ENCODE measurements at regions not wholly inside any gene's neighbourhood (a gene's known extent, or its start where the extent isn't known, plus 50 kb on each side); places are given as distances from the start of the nearest gene placed in this dataset.

DNA sequence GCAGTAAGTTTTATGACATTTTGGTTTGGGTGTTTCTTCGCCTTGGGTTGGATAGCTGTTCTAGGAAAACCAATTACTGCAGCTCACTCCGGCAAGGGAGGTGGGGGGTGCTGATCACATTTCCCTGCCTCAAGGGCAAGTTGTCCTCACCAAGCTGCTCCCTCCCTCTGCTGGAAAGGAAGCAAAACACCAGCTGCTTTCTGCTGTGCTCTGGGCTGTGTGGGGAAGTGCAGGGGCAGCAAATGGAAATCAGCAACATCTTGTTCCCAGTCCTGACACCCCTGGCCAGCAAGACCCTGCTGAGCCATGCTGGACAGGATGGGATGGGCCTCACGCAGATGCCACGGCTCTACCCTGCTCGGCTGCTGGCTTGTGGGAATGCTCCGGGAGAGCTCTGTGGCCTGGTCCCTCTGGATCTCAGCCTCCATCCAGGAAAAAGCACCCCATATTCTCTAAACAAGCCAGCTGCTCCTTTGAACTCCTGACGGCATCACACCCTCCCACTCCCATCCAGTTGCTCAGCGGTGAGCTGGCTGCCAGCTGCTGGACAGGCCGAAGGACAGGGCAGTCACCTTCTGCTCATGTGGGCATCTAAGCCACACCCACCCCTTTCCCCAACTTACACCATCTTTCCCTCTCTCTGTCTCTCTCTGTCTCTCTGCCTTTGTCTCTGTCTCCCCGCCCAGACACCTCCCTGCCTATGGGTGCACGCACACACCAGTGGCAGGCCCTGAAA, 52.4 kb upstream of the EIF5 start:
- H2BK5ac ChIP-seq (ENCODE audit: low read depth, low read length), result no peak overlapping the region
- no peak overlapping the region for H3K27ac ChIP-seq (ENCODE audit: low read depth, low read length)
- H2AK5ac ChIP-seq (ENCODE audit: low read depth, low read length), result peak overlapping the region; percentile 61
- H2AFZ ChIP-seq (ENCODE audit: low read length), result no peak overlapping the region
- WGBS, 2 experiments (ENCODE audit: extremely low coverage in 1 of 2, insufficient coverage in 1 of 2, insufficient read length in 1 of 2, insufficient replicate concordance in 2 of 2, low coverage in 1 of 2, low lambda C conversion rate in 2 of 2, missing lambda C conversion rate in 1 of 2), result 87% methylated on average over 11 of the region's 11 CpGs; no CpG with 5 or more reads in 1 of the 2 experiments
- H3K23me2 ChIP-seq (ENCODE audit: low read depth, low read length), result peaks cover 7% of the 10 kb centered on the region; the same call in 1 of the 2 replicates
- H3K4ac ChIP-seq (replicated peaks; ENCODE audit: insufficient read length, low read depth, low read length), result no peak overlapping the region
- CTCF ChIA-PET (ENCODE audit: partially characterized antibody), result interaction anchor here (0.7 to 3.8 kb wide), 28 partner anchors 8 to 207 kb away, joined by 3 to 31 read pairs (median 4); partner anchors contain the start of gene TNFAIP2
- FAIRE-seq (peak; percentile 80), DNase-seq (ENCODE audit: low read depth in 1 of 2, low spot score in 2 of 2) (no peak)
- no peak overlapping the region for H3K9ac ChIP-seq (replicated peaks in 1 of 4; ENCODE audit: extremely low read depth in 1 of 4, low read depth in 3 of 4, low read length in 3 of 4)
- H3K56ac ChIP-seq (replicated peaks; ENCODE audit: insufficient read length, low read depth, low read length), result no peak overlapping the region
- no peaks in the 10 kb centered on the region for H3K79me1 ChIP-seq (ENCODE audit: low read depth, low read length)
- 0 out of 2 replicates have a peak overlapping the region, but pooled peaks have one; percentile 64 for H2BK20ac ChIP-seq (ENCODE audit: low read length)
- peak overlapping the region; percentile 82; the same call in 1 of the 2 replicates for H2BK15ac ChIP-seq (ENCODE audit: low read length)
- POLR2A ChIA-PET (ENCODE audit: partially characterized antibody), result interaction anchor here (1.0 kb wide), 1 partner anchor 180 kb away, joined by 4 read pairs; no protein-coding TSS in a partner anchor
- H3K4me3 ChIP-seq (ENCODE audit: extremely low read depth in 1 of 4, insufficient read depth in 2 of 4, low read depth in 3 of 4, low read length in 4 of 4), result no peak overlapping the region
- H4K5ac ChIP-seq (ENCODE audit: insufficient read length, low read depth, low read length), result no peak overlapping the region
- H3K9me3 ChIP-seq (ENCODE audit: insufficient read depth in 2 of 2, low read depth in 1 of 2, low read length in 1 of 2), result no peaks in the 10 kb centered on the region
- no peaks in the 10 kb centered on the region for H3K79me2 ChIP-seq (ENCODE audit: control insufficient read depth in 1 of 2, insufficient read depth in 2 of 2, low read length in 2 of 2)
- H3K23ac ChIP-seq (ENCODE audit: insufficient read length), result no peak overlapping the region
- H2BK120ac ChIP-seq (replicated peaks; ENCODE audit: low read depth, low read length), result no peak overlapping the region
- H3K4me2 ChIP-seq (ENCODE audit: insufficient read depth in 1 of 2, low read depth in 2 of 2, low read length in 2 of 2), result no peak overlapping the region
- H2BK12ac ChIP-seq (ENCODE audit: low read depth, low read length), result peak overlapping the region; percentile 77; the same call in 1 of the 2 replicates
- no peaks in the 10 kb centered on the region for H3K36me3 ChIP-seq (ENCODE audit: control insufficient read depth in 2 of 4, insufficient read depth in 4 of 4, low read length in 3 of 4)
- H3K18ac ChIP-seq (ENCODE audit: extremely low read depth, low read length), result no peak overlapping the region
- H4K20me1 ChIP-seq (replicated peaks in 1 of 2; ENCODE audit: control insufficient read depth in 1 of 2, insufficient read depth in 2 of 2, low read length in 2 of 2), result no peaks in the 10 kb centered on the region
- peak overlapping the region; percentile 84 for H4K91ac ChIP-seq (replicated peaks; ENCODE audit: insufficient read length, low read length)
- H3K4me1 ChIP-seq (replicated peaks in 1 of 4; ENCODE audit: control insufficient read depth in 3 of 4, insufficient read depth in 4 of 4, low read length in 3 of 4), result peaks cover 5 to 26% (median 15%) of the 10 kb centered on the region in 4 experiments
- H3K27me3 ChIP-seq (replicated peaks in 1 of 4; ENCODE audit: control insufficient read depth in 3 of 4, extremely low read depth in 1 of 4, insufficient read depth in 3 of 4, low read length in 3 of 4), result peaks cover 0 to 20% (median 11%) of the 10 kb centered on the region in 4 experiments; a peak in 5 of 7 replicates
- no peak overlapping the region for H3K14ac ChIP-seq (ENCODE audit: insufficient read length)
- no peak overlapping the region for H4K8ac ChIP-seq (ENCODE audit: extremely low read depth, insufficient read depth, low read length)
- TF ChIP-seq POU5F1 (IDR thresholded peaks at IDR 0.05; ENCODE audit: low read depth, low read length) (no peak), ASH2L (IDR thresholded peaks at IDR 0.05; ENCODE audit: low read length) (no peak), GABPA (IDR thresholded peaks at IDR 0.05; ENCODE audit: borderline replicate concordance, insufficient read depth, low read length) (no peak), RAD21 (IDR thresholded peaks at IDR 0.05 in 1 of 2, conservative IDR thresholded peaks at IDR 0.05 in 1 of 2; ENCODE audit: low read depth in 2 of 2, low read length in 2 of 2) (peak; percentile 60 to 68), ATF3 (IDR thresholded peaks at IDR 0.05; ENCODE audit: insufficient read depth, low read depth, low read length) (no peak), RBBP5 (IDR thresholded peaks at IDR 0.05; ENCODE audit: borderline replicate concordance, low read depth, low read length) (no peak), HDAC2 (IDR thresholded peaks at IDR 0.05; ENCODE audit: borderline replicate concordance in 1 of 2, low read depth in 2 of 2, low read length in 2 of 2) (no peak), BRCA1 (IDR thresholded peaks at IDR 0.05; ENCODE audit: low read depth, low read length) (no peak)
- TF ChIP-seq, protein P1, sequence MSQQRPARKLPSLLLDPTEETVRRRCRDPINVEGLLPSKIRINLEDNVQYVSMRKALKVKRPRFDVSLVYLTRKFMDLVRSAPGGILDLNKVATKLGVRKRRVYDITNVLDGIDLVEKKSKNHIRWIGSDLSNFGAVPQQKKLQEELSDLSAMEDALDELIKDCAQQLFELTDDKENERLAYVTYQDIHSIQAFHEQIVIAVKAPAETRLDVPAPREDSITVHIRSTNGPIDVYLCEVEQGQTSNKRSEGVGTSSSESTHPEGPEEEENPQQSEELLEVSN (IDR thresholded peaks at IDR 0.05), result no peak
